GM12878 (cell line): ENCODE measurements at regions not wholly inside any gene's neighbourhood (a gene's known extent, or its start where the extent isn't known, plus 50 kb on each side); places are given as distances from the start of the nearest gene placed in this dataset.
"Not testable (repeated sequence)": the region's sequence is repeated elsewhere in the genome, so short reads cannot be mapped to it uniquely, and the experiment has no call there.

Experiments
- ATAC-seq: fragments of 200-7000 bp; cut with Tn5 transposase; 3 replicates; pipeline ENCODE4 v1.9.1; 2020; ENCODE audit warnings: mild to moderate bottlenecking, moderate library complexity
- BruUV-seq: library from RNA; stranded (reverse); fragments of 400-500 nt; replicated peaks from 2 replicates; lab custom pipeline; 2021; lab: Mats Ljungman, UMichigan
- CTCF ChIA-PET: fragments of 300-600 bp; sonication (Branson Sonifier 250); formaldehyde crosslinking; extraction: SDS; loops from one replicate; lab custom pipeline; 2021; ENCODE audit warnings: inconsistent platforms; lab: Yijun Ruan, JAX
- POLR2A ChIA-PET: fragments of 350-600 bp; formaldehyde crosslinking; extraction: SDS; loops from one replicate; lab custom pipeline; 2021; ENCODE audit warnings: inconsistent platforms; lab: Charles Lee
- RAD21 ChIA-PET: fragments of 300-600 bp; sonication (Branson Sonifier 250); formaldehyde crosslinking; loops from one replicate; lab custom pipeline; 2023; ENCODE audit warnings: antibody characterized with exemption; ENCODE audit not compliant: unreplicated experiment; lab: Charles Lee
- SMC1A ChIA-PET: fragments of 300-600 bp; sonication (Branson Sonifier 250); formaldehyde crosslinking; loops from one replicate; lab custom pipeline; 2023; ENCODE audit not compliant: unreplicated experiment, uncharacterized antibody; lab: Charles Lee
- DNase-seq: peaks from one replicate; pipeline ENCODE4 v3.0.0-alpha.2; 2011; ENCODE audit warnings: low read depth, low spot score
- FAIRE-seq: peaks from 3 replicates; lab custom pipeline; 2011; peaks lifted over from hg19 to GRCh38; lab: Jason Lieb, UNC
- H2AFZ ChIP-seq: 2 replicates; pipeline ENCODE4 v1.6.0; 2011; ENCODE audit warnings: low read depth, low read length, control low read depth; ENCODE audit not compliant: control insufficient read depth
- H3K27ac ChIP-seq: 2 replicates; pipeline ENCODE4 v1.5.1; 2011; ENCODE audit warnings: control low read depth; ENCODE audit not compliant: control insufficient read depth, insufficient read depth
- H3K27me3 ChIP-seq, 2 experiments: replicated peaks in 1 of 2; 2 replicates each; pipeline versions ENCODE4 v1.6.0 to v1.6.1; 2011; ENCODE audit warnings: low read length in 1 of 2; ENCODE audit not compliant: control insufficient read depth in 2 of 2, insufficient read depth in 2 of 2
- H3K36me3 ChIP-seq, 2 experiments: 2 replicates each; pipeline ENCODE4 v1.5.1; 2011; ENCODE audit warnings: low read length in 1 of 2; ENCODE audit not compliant: control insufficient read depth in 2 of 2, insufficient read depth in 2 of 2
- H3K4me1 ChIP-seq: 2 replicates; pipeline ENCODE4 v1.6.1; 2011; ENCODE audit warnings: mild to moderate bottlenecking, low read length, moderate library complexity, mixed read lengths; ENCODE audit not compliant: control insufficient read depth, insufficient read depth
- H3K4me2 ChIP-seq: 2 replicates; pipeline ENCODE4 v1.6.0; 2011; ENCODE audit warnings: control low read depth; ENCODE audit not compliant: control insufficient read depth, insufficient read depth
- H3K4me3 ChIP-seq: fragments of 200-600 bp; sonication (generic); 2 replicates; pipeline ENCODE4 v1.5.1; 2016
- H3K79me2 ChIP-seq: 2 replicates; pipeline ENCODE4 v1.6.0; 2011; ENCODE audit warnings: low read length; ENCODE audit not compliant: control insufficient read depth, insufficient read depth
- H3K9ac ChIP-seq: 2 replicates; pipeline ENCODE4 v1.8.0; 2011; ENCODE audit warnings: low read length, control low read depth, mixed read lengths; ENCODE audit not compliant: control insufficient read depth, insufficient read depth
- H3K9me3 ChIP-seq: replicated peaks from 3 replicates; pipeline ENCODE4 v1.5.1; 2011; ENCODE audit warnings: mild to moderate bottlenecking, low read length; ENCODE audit not compliant: control insufficient read depth, insufficient read depth
- H4K20me1 ChIP-seq: 2 replicates; pipeline ENCODE4 v1.6.0; 2011; ENCODE audit not compliant: control insufficient read depth, insufficient read depth
- ASH2L ChIP-seq: fragments of 300-600, 200-600 bp; sonication (generic); IDR thresholded peaks from 2 replicates; pipeline ENCODE4 v1.6.1; 2017; ENCODE audit warnings: low read depth, mild to moderate bottlenecking, borderline replicate concordance
- CBX5 ChIP-seq: sonication (generic); IDR thresholded peaks from 2 replicates; pipeline ENCODE4 v1.6.1; 2016; ENCODE audit warnings: low read depth, moderate library complexity, mild to moderate bottlenecking, inconsistent platforms
- CHD1 ChIP-seq: IDR thresholded peaks from 2 replicates; pipeline ENCODE4 v1.6.1; 2012; ENCODE audit warnings: low read depth, low read length, improper control_type of control experiment
- EZH2 ChIP-seq: IDR thresholded peaks from 2 replicates; pipeline ENCODE4 v1.6.1; 2012; ENCODE audit warnings: low read depth, mild to moderate bottlenecking, control low read depth, inconsistent platforms, low read length, borderline replicate concordance; ENCODE audit not compliant: control insufficient read depth
- MLLT1 ChIP-seq: fragments of 450-650 bp; IDR thresholded peaks from 2 replicates; pipeline ENCODE4 v1.6.1; 2016; ENCODE audit warnings: mild to moderate bottlenecking
- NFXL1 ChIP-seq: fragments of 450-650 bp; IDR thresholded peaks from 2 replicates; pipeline ENCODE4 v1.6.1; 2017; ENCODE audit warnings: antibody characterized with exemption, mild to moderate bottlenecking, borderline replicate concordance
- RAD21 ChIP-seq: IDR thresholded peaks from 2 replicates; pipeline ENCODE4 v1.6.1; 2011; ENCODE audit warnings: mild to moderate bottlenecking, low read depth, low read length, moderate library complexity; ENCODE audit not compliant: insufficient read depth
- RELA ChIP-seq: fragments of 450-650 bp; IDR thresholded peaks from 2 replicates; pipeline ENCODE4 v1.8.0; 2014; ENCODE audit warnings: borderline replicate concordance; ENCODE audit not compliant: partially characterized antibody
- SMAD5 ChIP-seq: IDR thresholded peaks from 2 replicates; pipeline ENCODE4 v1.6.1; 2016; ENCODE audit warnings: antibody characterized with exemption, low read depth
- SUPT20H ChIP-seq: IDR thresholded peaks from 2 replicates; pipeline ENCODE4 v1.6.1; 2011; ENCODE audit warnings: low read depth, mild to moderate bottlenecking, low read length, moderate library complexity, borderline replicate concordance; ENCODE audit not compliant: control insufficient read depth
- ZNF24 ChIP-seq: fragments of 450-650 bp; IDR thresholded peaks from 2 replicates; pipeline ENCODE4 v1.6.1; 2017; ENCODE audit warnings: antibody characterized with exemption, mild to moderate bottlenecking
- WGBS: methylation state at CpG from one replicate; pipeline ENCODE4 v1.1.6; 2016; ENCODE audit warnings: low lambda C conversion rate; ENCODE audit not compliant: insufficient replicate concordance, insufficient coverage; ENCODE audit errors: missing lambda C conversion rate; 5-methylcytosine and 5-hydroxymethylcytosine counted together
- in situ Hi-C: fragments of 300-500 bp; cut with MboI; formaldehyde crosslinking; loops from 9 replicates; pipeline ENCODE4 v1.14.3; 2018; ENCODE audit warnings: mixed read lengths
- intact Hi-C: fragments of 100-400 bp; cut with micrococcal nuclease; formaldehyde crosslinking; loops from one replicate; pipeline ENCODE4 v1.14.2; 2022; ENCODE audit not compliant: unreplicated experiment

GRCh38 chr1:95797761-95798160 lies 563.8 kb downstream of the RWDD3 start:
- H3K4me1 ChIP-seq, intact Hi-C loops, BruUV-seq, FAIRE-seq, H2AFZ ChIP-seq, POLR2A ChIA-PET, H3K27me3 ChIP-seq, H3K9ac ChIP-seq, in situ Hi-C loops, H3K4me2 ChIP-seq, DNase-seq, H3K4me3 ChIP-seq, RAD21 ChIA-PET, H3K36me3 ChIP-seq, H3K9me3 ChIP-seq, H3K27ac ChIP-seq, ATAC-seq, CTCF ChIA-PET, H3K79me2 ChIP-seq, SMC1A ChIA-PET, H4K20me1 ChIP-seq: not testable (repeated sequence)
- WGBS: 9% methylated on average over 2 of the region's 2 CpGs

GRCh38 chr1:95806171-95806570 lies 572.2 kb downstream of the RWDD3 start:
- Histone ChIP-seq H2AFZ (no peak overlapping the region), H3K79me2 (no peaks in the 10 kb centered on the region), H4K20me1 (no peaks in the 10 kb centered on the region), H3K27ac (no peak overlapping the region), H3K9ac (no peak overlapping the region), H3K27me3 (no peaks in the 10 kb centered on the region), H3K9me3 (no peaks in the 10 kb centered on the region), H3K4me3 (no peak overlapping the region), H3K36me3 (no peaks in the 10 kb centered on the region), H3K4me1 (no peaks in the 10 kb centered on the region), H3K4me2 (no peak overlapping the region)
- POLR2A ChIA-PET: no interaction called here
- in situ Hi-C loops: no loop called here
- SMC1A ChIA-PET: no interaction called here
- DNase-seq: no peak
- RAD21 ChIA-PET: no interaction called here
- no TSS peak for BruUV-seq
- no peak for FAIRE-seq
- intact Hi-C loops: no loop called here
- CTCF ChIA-PET: no interaction called here
- no peak for TF ChIP-seq RAD21
- TF ChIP-seq CHD1: no peak
- no peak for TF ChIP-seq SMAD5
- TF ChIP-seq ASH2L: no peak
- TF ChIP-seq NFXL1: no peak
- no peak for TF ChIP-seq MLLT1
- no peak for TF ChIP-seq SUPT20H
- TF ChIP-seq CBX5: no peak
- TF ChIP-seq ZNF24: no peak
- no peak for TF ChIP-seq EZH2
- TF ChIP-seq RELA: no peak
- ATAC-seq: no peak
